ENCODE measurements at regions not wholly inside any gene's neighbourhood (a gene's known extent, or its start where the extent isn't known, plus 50 kb on each side); places are given as distances from the start of the nearest gene placed in this dataset.

- no peak for DNase-seq
Measured at GRCh38 chr3:31140470-31140869, 246.0 kb upstream of the GADL1 start.

- no peak for DNase-seq
Measured at GRCh38 chr3:31142139-31142538, 247.7 kb upstream of the GADL1 start.

GRCh38 chr3:31142543-31142942, 248.1 kb upstream of the GADL1 start:
- no peak for DNase-seq

GRCh38 chr3:31145062-31145461, 250.6 kb upstream of the GADL1 start:
- DNase-seq = no peak

GRCh38 chr3:31147550-31147949, 253.1 kb upstream of the GADL1 start:
- no peak for DNase-seq

- DNase-seq = no peak
Measured at GRCh38 chr3:31157047-31157694, 262.7 kb upstream of the GADL1 start.

- no peak for DNase-seq
Measured at GRCh38 chr3:31157893-31158620, 263.6 kb upstream of the GADL1 start.

- DNase-seq = no peak
Measured at GRCh38 chr3:31159331-31160039, 265.0 kb upstream of the GADL1 start.

GRCh38 chr3:31161889-31162288, 267.4 kb upstream of the GADL1 start:
- DNase-seq = no peak

GRCh38 chr3:31164381-31164780, 269.9 kb upstream of the GADL1 start:
- no peak for DNase-seq

- DNase-seq = no peak
Measured at GRCh38 chr3:31165399-31165860, 271.0 kb upstream of the GADL1 start.

GRCh38 chr3:31166249-31166885, 271.9 kb upstream of the GADL1 start:
- no peak for DNase-seq

- no peak for DNase-seq
Measured at GRCh38 chr3:31167666-31168065, 273.2 kb upstream of the GADL1 start.

GRCh38 chr3:31170932-31171670, 276.6 kb upstream of the GADL1 start:
- no peak for DNase-seq

GRCh38 chr3:31172336-31172735, 277.9 kb upstream of the GADL1 start:
- no peak for DNase-seq

GRCh38 chr3:31173118-31173718, 278.8 kb upstream of the GADL1 start:
- no peak for DNase-seq

- no peak for DNase-seq
Measured at GRCh38 chr3:31174079-31174478, 279.6 kb upstream of the GADL1 start.

- no peak for DNase-seq
Measured at GRCh38 chr3:31176045-31176444, 281.6 kb upstream of the GADL1 start.

- DNase-seq = no peak
Measured at GRCh38 chr3:31178467-31178866, 284.0 kb upstream of the GADL1 start.

GRCh38 chr3:31179768-31180167, 285.3 kb upstream of the GADL1 start:
- DNase-seq = no peak

GRCh38 chr3:31180274-31180673, 285.8 kb upstream of the GADL1 start:
- no peak for DNase-seq

Measured in amygdala (tissue), 56 donors.